ENCODE measurements at regions not wholly inside any gene's neighbourhood (a gene's known extent, or its start where the extent isn't known, plus 50 kb on each side); places are given as distances from the start of the nearest gene placed in this dataset.
"Not testable (repeated sequence)": the region's sequence is repeated elsewhere in the genome, so short reads cannot be mapped to it uniquely, and the experiment has no call there.

GRCh38 chr5:18630458-18631045 lies 996.3 kb downstream of the TAF11L14 start:
- H3K27ac Mint-ChIP-seq: no peak overlapping the region
- no peak for TF ChIP-seq CTCF (IDR thresholded peaks at IDR 0.05; ENCODE audit: unreplicated experiment in 3 of 3)
- no peaks in the 10 kb centered on the region for H3K4me1 Mint-ChIP-seq
- H3K27me3 Mint-ChIP-seq (ENCODE audit: low read depth): peaks cover 3% of the 10 kb centered on the region
- no peaks in the 10 kb centered on the region for H3K9me3 Mint-ChIP-seq
- no peak overlapping the region for H3K4me3 Mint-ChIP-seq
- no peaks in the 10 kb centered on the region for H3K36me3 Mint-ChIP-seq (ENCODE audit: low read depth)

DNA sequence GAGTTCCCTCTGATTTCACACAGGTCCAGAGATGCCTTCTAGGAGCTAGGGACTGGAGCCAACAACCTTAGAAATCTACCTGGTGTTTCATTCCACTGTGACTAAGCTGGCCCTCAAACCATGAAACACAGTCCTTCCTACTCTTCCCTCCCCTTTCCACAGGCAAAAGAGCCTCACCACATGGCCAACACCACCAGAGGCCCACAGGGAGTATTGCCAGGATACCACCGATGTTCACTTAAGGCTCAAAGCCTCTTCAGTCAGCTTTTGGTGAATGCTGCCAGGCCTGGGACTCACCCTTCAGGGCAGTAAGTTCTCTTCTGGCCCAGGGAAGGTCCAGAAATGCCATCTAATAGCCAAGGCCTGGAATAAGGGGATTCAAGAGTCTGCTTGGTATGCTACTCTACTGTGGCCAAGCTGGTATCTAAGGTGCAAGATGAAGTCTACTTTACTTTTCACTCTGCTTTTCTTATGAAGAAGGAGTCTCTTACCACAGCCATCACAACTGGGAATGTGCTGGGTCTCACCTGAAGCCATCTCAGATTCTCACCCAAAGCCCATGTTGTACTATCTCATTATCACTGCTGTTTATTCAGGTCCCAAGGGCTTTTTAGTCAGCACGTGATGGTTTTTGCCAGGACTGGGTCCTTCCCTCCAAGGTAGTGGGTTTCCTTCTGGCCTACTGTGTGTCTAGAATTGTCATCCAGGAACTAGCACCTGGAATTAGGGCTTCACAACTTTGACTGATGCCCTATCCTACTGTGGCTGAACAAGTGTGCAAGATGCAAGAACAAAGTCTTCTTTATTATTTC lies 1018.4 kb downstream of the TAF11L14 start:
- no peaks in the 10 kb centered on the region for H3K4me1 Mint-ChIP-seq
- H3K27me3 Mint-ChIP-seq (ENCODE audit: low read depth): no peaks in the 10 kb centered on the region
- H3K27ac Mint-ChIP-seq: no peak overlapping the region
- no peaks in the 10 kb centered on the region for H3K36me3 Mint-ChIP-seq (ENCODE audit: low read depth)
- peaks cover 20% of the 10 kb centered on the region for H3K9me3 Mint-ChIP-seq
- H3K4me3 Mint-ChIP-seq: no peak overlapping the region
- no peak for TF ChIP-seq CTCF (IDR thresholded peaks at IDR 0.05; ENCODE audit: unreplicated experiment in 3 of 3)

DNA sequence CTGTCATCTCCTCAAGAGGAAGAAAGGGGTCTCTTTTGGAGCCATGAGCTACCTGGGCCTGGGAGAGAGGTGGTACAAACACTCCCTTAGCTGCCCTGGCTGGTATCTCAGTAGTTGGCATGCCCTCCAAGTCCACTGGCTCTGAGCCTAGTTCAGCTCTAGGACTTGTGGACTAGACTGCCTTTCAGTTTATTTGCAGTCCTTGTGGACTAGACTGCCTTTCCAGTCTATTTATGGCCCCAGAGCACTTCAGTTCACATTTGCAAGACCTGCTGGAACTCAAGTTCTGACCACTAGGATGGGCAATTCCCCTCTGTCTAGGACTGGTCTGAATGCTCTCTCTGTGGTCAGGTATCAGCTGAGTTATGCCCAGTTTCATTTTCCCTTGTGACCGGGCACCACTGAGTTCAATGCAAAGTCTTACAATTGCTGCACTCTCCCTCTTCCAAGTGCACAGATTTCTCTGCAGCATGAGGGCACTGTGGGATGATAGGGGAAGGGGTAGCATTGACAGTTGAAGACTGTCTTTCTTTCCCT lies 1019.0 kb downstream of the TAF11L14 start:
- H3K4me1 Mint-ChIP-seq: no peaks in the 10 kb centered on the region
- TF ChIP-seq CTCF (IDR thresholded peaks at IDR 0.05; ENCODE audit: unreplicated experiment in 3 of 3): no peak
- H3K4me3 Mint-ChIP-seq: no peak overlapping the region
- no peaks in the 10 kb centered on the region for H3K36me3 Mint-ChIP-seq (ENCODE audit: low read depth)
- H3K27me3 Mint-ChIP-seq (ENCODE audit: low read depth): no peaks in the 10 kb centered on the region
- H3K9me3 Mint-ChIP-seq: peaks cover 18% of the 10 kb centered on the region
- H3K27ac Mint-ChIP-seq: no peak overlapping the region

DNA sequence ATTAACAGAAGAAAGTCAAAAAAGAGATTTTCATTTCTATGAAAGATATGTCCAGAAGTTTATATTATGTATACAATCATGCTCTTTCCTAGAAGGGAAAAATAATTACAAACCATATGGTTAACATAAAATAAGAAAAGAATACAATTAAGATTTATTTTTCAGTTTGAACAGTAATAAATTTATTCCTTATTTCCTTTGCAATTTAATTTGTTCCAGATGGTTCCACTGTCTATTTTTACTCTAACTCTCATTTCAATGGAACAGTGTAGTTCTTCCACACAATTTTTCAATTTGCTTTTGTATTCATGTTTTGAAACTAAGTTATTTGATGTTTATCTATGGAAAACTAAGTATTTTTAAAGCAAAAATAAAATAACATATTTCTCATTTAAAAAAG lies 1026.3 kb downstream of the TAF11L14 start:
- TF ChIP-seq CTCF (IDR thresholded peaks at IDR 0.05; ENCODE audit: unreplicated experiment in 3 of 3): no peak

DNA sequence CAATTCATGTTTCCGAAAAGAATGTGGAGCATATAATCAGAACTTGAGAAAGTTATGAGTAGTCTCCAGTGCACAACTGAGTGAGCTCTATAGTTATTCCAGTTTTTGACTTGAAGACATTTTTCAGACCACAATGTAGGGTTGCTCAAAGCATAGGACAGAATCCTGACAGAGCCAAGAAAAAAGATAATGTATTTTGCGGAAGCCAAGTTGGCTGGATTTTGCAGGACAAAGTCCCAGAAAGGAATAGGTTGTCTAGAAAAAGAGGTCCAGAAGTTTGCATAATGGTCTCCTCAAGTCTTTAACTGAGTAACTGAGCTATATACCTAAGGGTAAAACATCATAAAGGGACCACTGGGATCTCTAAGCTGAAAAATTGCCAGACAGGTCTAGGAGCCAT lies 1028.0 kb downstream of the TAF11L14 start:
- no peak overlapping the region for H3K27ac Mint-ChIP-seq
- TF ChIP-seq CTCF (IDR thresholded peaks at IDR 0.05; ENCODE audit: unreplicated experiment in 3 of 3): no peak

More for the DNA sequence above, 1026.3 kb downstream of the TAF11L14 start:
- Mint-ChIP-seq H3K9me3 (peaks cover 4% of the 10 kb centered on the region), H3K4me1 (peaks cover 7% of the 10 kb centered on the region), H3K27me3 (ENCODE audit: low read depth) (no peaks in the 10 kb centered on the region), H3K36me3 (ENCODE audit: low read depth) (no peaks in the 10 kb centered on the region), H3K27ac (no peak overlapping the region), H3K4me3 (no peak overlapping the region)

GRCh38 chr5:18674212-18674611 lies 1040.0 kb downstream of the TAF11L14 start:
- not testable (repeated sequence) for H3K4me1 Mint-ChIP-seq; H3K27ac Mint-ChIP-seq; H3K4me3 Mint-ChIP-seq; H3K36me3 Mint-ChIP-seq (ENCODE audit: low read depth); H3K9me3 Mint-ChIP-seq; H3K27me3 Mint-ChIP-seq (ENCODE audit: low read depth)

More for the DNA sequence above, 1028.0 kb downstream of the TAF11L14 start:
- Mint-ChIP-seq H3K27me3 (ENCODE audit: low read depth) (no peaks in the 10 kb centered on the region), H3K4me3 (no peak overlapping the region), H3K9me3 (peaks cover 4% of the 10 kb centered on the region), H3K4me1 (peaks cover 7% of the 10 kb centered on the region), H3K36me3 (ENCODE audit: low read depth) (no peaks in the 10 kb centered on the region)
